ENCODE measurements at regions not wholly inside any gene's neighbourhood (a gene's known extent, or its start where the extent isn't known, plus 50 kb on each side); places are given as distances from the start of the nearest gene placed in this dataset.

GRCh38 chr2:8241317-8241716 lies 440.5 kb upstream of the ID2 start:
- intact Hi-C loops (cut with DNase I; ENCODE audit: low total_unique reads) = no loop called here
- Histone ChIP-seq H3K36me3 (no peaks in the 10 kb centered on the region), H3K4me3 (no peak overlapping the region), H3K9me3 (no peaks in the 10 kb centered on the region), H3K27ac (no peak overlapping the region), H3K27me3 (no peaks in the 10 kb centered on the region), H3K4me1 (no peaks in the 10 kb centered on the region)
- TF ChIP-seq POLR2A (IDR thresholded peaks at IDR 0.05) = no peak
- DNase-seq = no peak

GRCh38 chr2:8242739-8243138 lies 439.1 kb upstream of the ID2 start:
- intact Hi-C loops (cut with DNase I; ENCODE audit: low total_unique reads) = no loop called here
- TF ChIP-seq CTCF (IDR thresholded peaks at IDR 0.05) = no peak
- no peak for TF ChIP-seq POLR2A (IDR thresholded peaks at IDR 0.05)
- DNase-seq = peak in 1 of 2 donors; percentile 38
- Histone ChIP-seq H3K27ac (no peak overlapping the region), H3K36me3 (no peaks in the 10 kb centered on the region), H3K27me3 (no peaks in the 10 kb centered on the region), H3K9me3 (no peaks in the 10 kb centered on the region), H3K4me1 (no peaks in the 10 kb centered on the region), H3K4me3 (peak overlapping the region in 1 of 2 donors; percentile 12)

GRCh38 chr2:8243748-8244400 lies 438.0 kb upstream of the ID2 start:
- TF ChIP-seq CTCF (IDR thresholded peaks at IDR 0.05) (no peak), POLR2A (IDR thresholded peaks at IDR 0.05) (no peak)
- DNase-seq = no peak

GRCh38 chr2:8244639-8245038 lies 437.2 kb upstream of the ID2 start:
- intact Hi-C loops (cut with DNase I; ENCODE audit: low total_unique reads) = no loop called here
- TF ChIP-seq POLR2A (IDR thresholded peaks at IDR 0.05) = no peak
- TF ChIP-seq CTCF (IDR thresholded peaks at IDR 0.05) = no peak
- Histone ChIP-seq H3K27ac (no peak overlapping the region), H3K9me3 (no peaks in the 10 kb centered on the region), H3K27me3 (no peaks in the 10 kb centered on the region), H3K36me3 (no peaks in the 10 kb centered on the region), H3K4me1 (no peaks in the 10 kb centered on the region), H3K4me3 (no peak overlapping the region)
- DNase-seq = no peak

More at GRCh38 chr2:8243748-8244400, 438.0 kb upstream of the ID2 start:
- Histone ChIP-seq H3K4me3 (no peak overlapping the region), H3K27me3 (no peaks in the 10 kb centered on the region), H3K4me1 (no peaks in the 10 kb centered on the region), H3K27ac (no peak overlapping the region), H3K36me3 (no peaks in the 10 kb centered on the region), H3K9me3 (no peaks in the 10 kb centered on the region)
- intact Hi-C loops (cut with DNase I; ENCODE audit: low total_unique reads) = no loop called here

GRCh38 chr2:8246137-8246536 lies 435.7 kb upstream of the ID2 start:
- H3K9me3 ChIP-seq = no peaks in the 10 kb centered on the region
- no peak overlapping the region for H3K4me3 ChIP-seq
- intact Hi-C loops (cut with DNase I; ENCODE audit: low total_unique reads) = no loop called here
- TF ChIP-seq CTCF (IDR thresholded peaks at IDR 0.05) = no peak
- no peak for TF ChIP-seq POLR2A (IDR thresholded peaks at IDR 0.05)
- H3K4me1 ChIP-seq = no peaks in the 10 kb centered on the region
- no peaks in the 10 kb centered on the region for H3K27me3 ChIP-seq
- H3K36me3 ChIP-seq = no peaks in the 10 kb centered on the region
- H3K27ac ChIP-seq = no peak overlapping the region
- no peak for DNase-seq
